Effector memory CD8-positive, alpha-beta T cell (primary cell): ENCODE measurements at regions not wholly inside any gene's neighbourhood (a gene's known extent, or its start where the extent isn't known, plus 50 kb on each side); places are given as distances from the start of the nearest gene placed in this dataset.

ENCODE experiments used
- ATAC-seq: fragments of 150-1000 bp; cut with Tn5 transposase; replicated peaks from 2 replicates; pipeline ENCODE4 v1.10.0; 2021; ENCODE audit warnings: mild to moderate bottlenecking, moderate library complexity
- DNase-seq, 3 experiments: peaks; one replicate each; pipeline ENCODE4 v3.0.0; 2021
- H3K27ac Mint-ChIP-seq, 2 donors: one replicate each; pipeline ENCODE4 v1.8.0; 2022; ENCODE audit warnings: mild to moderate bottlenecking in 2 of 2, mixed read lengths in 2 of 2, moderate library complexity in 2 of 2
- H3K27me3 Mint-ChIP-seq, 2 donors: one replicate each; pipeline ENCODE4 v1.8.0; 2022; ENCODE audit warnings: mixed read lengths in 2 of 2
- H3K36me3 Mint-ChIP-seq: one replicate; pipeline ENCODE4 v1.8.0; 2022; ENCODE audit warnings: mild to moderate bottlenecking, moderate library complexity, mixed read lengths; ENCODE audit not compliant: insufficient read depth
- H3K4me1 Mint-ChIP-seq, 2 donors: one replicate each; pipeline ENCODE4 v1.8.0; 2022; ENCODE audit warnings: low read depth in 2 of 2, mixed read lengths in 2 of 2
- H3K4me3 Mint-ChIP-seq, 2 donors: one replicate each; pipeline ENCODE4 v1.8.0; 2022; ENCODE audit warnings: mild to moderate bottlenecking in 2 of 2, mixed read lengths in 2 of 2, moderate library complexity in 2 of 2
- H3K9me3 Mint-ChIP-seq, 2 donors: one replicate each; pipeline ENCODE4 v1.8.0; 2022; ENCODE audit warnings: mixed read lengths in 2 of 2

DNA sequence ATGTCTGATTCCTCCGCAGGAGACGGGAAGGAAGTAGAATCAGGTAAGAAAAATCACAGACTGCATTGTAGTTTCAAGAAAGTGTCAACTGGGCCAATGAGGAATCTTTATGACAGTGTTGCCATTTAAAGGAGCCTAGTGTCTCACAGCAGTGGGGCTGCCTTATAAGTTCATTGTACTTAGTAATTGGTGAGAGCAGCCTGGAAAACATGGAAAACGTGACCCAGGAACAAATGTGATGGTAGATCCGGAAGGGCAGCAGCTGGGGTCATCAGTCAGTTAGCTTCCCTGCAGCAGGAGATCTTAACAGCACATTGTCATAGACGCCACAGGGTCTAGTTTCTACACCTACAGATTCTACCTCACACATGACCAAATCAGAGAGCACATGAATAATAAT lies 630.0 kb upstream of the LMO3 start:
- ATAC-seq = no peak
- Mint-ChIP-seq H3K4me3 (no peak overlapping the region), H3K27ac (no peak overlapping the region), H3K9me3 (peaks cover 6 to 24% of the 10 kb centered on the region in 2 donors), H3K36me3 (no peaks in the 10 kb centered on the region), H3K4me1 (no peaks in the 10 kb centered on the region), H3K27me3 (no peaks in the 10 kb centered on the region)
- DNase-seq = no peak

DNA sequence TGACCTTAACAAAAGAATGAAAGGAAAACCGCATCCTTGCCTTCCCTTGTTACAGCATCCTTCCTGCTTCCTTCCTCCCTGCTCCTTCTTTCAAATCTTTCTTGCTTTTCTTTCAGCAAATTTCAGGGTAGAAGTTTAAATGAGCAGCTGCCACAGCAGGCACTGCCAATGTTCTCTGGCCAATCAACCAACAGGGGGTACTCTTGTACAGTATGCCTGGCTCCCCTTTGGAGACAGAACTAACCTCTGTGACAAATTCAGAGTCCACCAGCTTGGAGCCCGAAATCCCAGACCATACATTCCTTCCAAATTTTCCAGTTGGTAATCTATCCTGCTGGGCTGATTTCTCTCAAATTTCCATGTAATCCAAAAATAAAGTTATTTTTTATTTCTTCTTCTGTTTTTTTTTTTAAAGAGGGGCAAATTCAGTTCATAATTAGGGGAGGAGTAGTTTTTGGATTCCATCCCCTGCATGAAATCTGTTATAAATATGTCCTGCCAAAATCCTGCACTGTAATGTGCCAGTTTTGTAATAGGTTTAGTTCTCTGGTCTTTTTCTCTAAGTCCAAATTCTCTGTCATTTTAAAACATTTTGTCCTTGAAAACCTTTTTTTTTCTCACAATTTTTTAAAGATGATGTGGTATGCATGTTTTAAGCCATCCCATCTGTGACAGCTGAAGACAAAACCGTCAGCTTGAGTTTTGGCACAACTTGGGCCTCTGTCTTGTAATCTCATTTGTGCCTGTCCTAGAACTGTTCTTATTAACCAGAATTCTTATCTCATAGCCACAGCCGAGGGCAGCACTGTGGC lies 610.0 kb upstream of the LMO3 start:
- H3K27ac Mint-ChIP-seq = no peak overlapping the region

GRCh38 chr12:17214929-17215328 lies 609.0 kb upstream of the LMO3 start:
- Mint-ChIP-seq H3K4me1 (no peaks in the 10 kb centered on the region), H3K4me3 (no peak overlapping the region), H3K27ac (no peak overlapping the region), H3K36me3 (no peaks in the 10 kb centered on the region), H3K9me3 (peaks cover 0 to 2% of the 10 kb centered on the region in 2 donors), H3K27me3 (no peaks in the 10 kb centered on the region)
- ATAC-seq = no peak
- DNase-seq = no peak

More for the DNA sequence above, 610.0 kb upstream of the LMO3 start:
- Mint-ChIP-seq H3K27me3 (no peaks in the 10 kb centered on the region), H3K9me3 (no peaks in the 10 kb centered on the region), H3K4me1 (no peaks in the 10 kb centered on the region), H3K4me3 (no peak overlapping the region), H3K36me3 (no peaks in the 10 kb centered on the region)
- no peak for ATAC-seq
- DNase-seq = no peak

- Mint-ChIP-seq H3K27ac (no peak overlapping the region), H3K27me3 (no peaks in the 10 kb centered on the region), H3K36me3 (no peaks in the 10 kb centered on the region), H3K4me3 (no peak overlapping the region), H3K4me1 (no peaks in the 10 kb centered on the region), H3K9me3 (peaks cover 5 to 7% of the 10 kb centered on the region in 2 donors)
- DNase-seq (no peak), ATAC-seq (no peak)
These were observed 600.6 kb upstream of the LMO3 start for GRCh38 chr12:17206553-17206952.

DNA sequence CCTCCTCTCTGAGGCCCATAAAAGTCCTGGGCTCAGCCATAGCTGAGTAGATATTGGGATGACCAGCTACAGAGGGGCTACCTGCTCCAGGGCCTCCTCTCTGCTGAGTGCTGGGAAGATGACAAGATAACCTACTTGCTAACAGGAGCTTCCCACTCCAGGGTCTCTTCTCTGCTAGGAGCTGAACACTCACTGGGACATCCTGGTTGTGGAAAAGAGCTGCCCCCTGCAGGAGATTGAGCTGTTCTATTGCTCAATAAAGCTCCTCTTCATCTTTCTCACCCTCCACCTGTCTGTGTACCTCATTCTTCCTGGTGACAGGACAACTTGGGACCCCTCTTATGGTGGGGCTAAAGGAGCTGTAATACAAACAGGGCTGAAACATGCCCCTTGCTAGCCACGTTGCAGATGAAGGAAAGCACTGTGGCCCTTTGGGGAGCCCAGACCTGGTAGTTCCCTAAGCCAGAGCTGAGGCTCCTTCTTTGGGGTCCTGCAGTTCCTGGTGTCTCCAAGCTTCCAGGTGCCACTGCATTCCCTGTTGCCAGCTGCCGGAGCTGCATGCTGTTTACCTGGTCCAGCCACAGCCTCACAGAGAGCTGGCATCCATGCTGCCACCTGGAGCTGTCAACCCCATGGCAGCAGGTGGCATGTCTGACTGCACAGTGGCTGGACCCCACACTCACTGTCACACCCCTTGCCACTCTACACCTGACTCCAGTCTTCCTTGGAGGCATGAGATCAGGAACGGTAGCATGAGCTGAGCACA lies 598.5 kb upstream of the LMO3 start:
- Mint-ChIP-seq H3K36me3 (no peaks in the 10 kb centered on the region), H3K9me3 (peaks cover 2 to 7% of the 10 kb centered on the region in 2 donors), H3K4me1 (no peaks in the 10 kb centered on the region), H3K27ac (no peak overlapping the region), H3K4me3 (no peak overlapping the region), H3K27me3 (no peaks in the 10 kb centered on the region)
- DNase-seq (no peak), ATAC-seq (no peak)

GRCh38 chr12:17203497-17203896 lies 597.5 kb upstream of the LMO3 start:
- peaks cover 2 to 7% of the 10 kb centered on the region in 2 donors for H3K9me3 Mint-ChIP-seq
- H3K4me1 Mint-ChIP-seq = no peaks in the 10 kb centered on the region
- no peak for DNase-seq
- no peak overlapping the region for H3K27ac Mint-ChIP-seq
- H3K27me3 Mint-ChIP-seq = no peaks in the 10 kb centered on the region
- no peak overlapping the region for H3K4me3 Mint-ChIP-seq
- no peak for ATAC-seq
- no peaks in the 10 kb centered on the region for H3K36me3 Mint-ChIP-seq

- DNase-seq = no peak
- Mint-ChIP-seq H3K9me3 (peaks cover 0 to 5% of the 10 kb centered on the region in 2 donors), H3K36me3 (no peaks in the 10 kb centered on the region), H3K27ac (no peak overlapping the region), H3K4me3 (no peak overlapping the region), H3K27me3 (no peaks in the 10 kb centered on the region), H3K4me1 (no peaks in the 10 kb centered on the region)
- no peak for ATAC-seq
These were observed 592.0 kb upstream of the LMO3 start for GRCh38 chr12:17197971-17198370.

- H3K9me3 Mint-ChIP-seq = peaks cover 0 to 6% of the 10 kb centered on the region in 2 donors
- no peaks in the 10 kb centered on the region for H3K4me1 Mint-ChIP-seq
These were observed 586.8 kb upstream of the LMO3 start for GRCh38 chr12:17192721-17193120.

DNA sequence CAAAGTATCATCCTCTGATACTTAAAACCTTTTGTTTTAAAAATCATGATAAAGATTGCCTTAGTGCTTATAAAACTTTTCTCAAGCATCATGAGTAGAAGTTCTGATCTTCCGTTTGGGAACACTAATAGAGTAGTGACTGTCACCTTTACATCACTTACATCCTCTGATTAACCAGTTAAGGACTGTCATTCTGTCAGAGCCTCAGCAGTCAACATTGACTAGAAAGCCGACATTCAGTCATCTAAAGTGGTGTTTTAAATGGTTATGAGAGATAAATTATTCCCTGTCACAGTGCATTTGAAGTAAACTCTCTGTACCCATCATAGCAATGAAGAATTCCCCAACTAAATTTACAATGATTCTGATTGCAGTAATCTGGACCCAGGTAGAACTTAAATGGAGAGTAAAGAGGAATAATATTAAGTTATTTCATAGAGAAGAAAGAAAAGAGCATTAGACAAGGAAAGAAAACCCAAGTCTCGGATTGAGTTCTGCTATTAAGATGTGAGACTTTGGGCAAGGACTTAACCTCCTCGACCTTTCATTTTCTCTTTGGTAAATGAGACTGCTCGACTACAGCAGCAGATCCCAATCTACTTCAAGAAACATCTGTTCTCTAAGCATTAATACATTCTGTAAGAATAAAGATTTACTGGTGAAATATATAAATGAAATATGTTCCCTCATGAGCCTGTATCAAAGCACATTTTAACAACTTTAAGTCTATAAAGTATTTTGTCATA lies 563.9 kb upstream of the LMO3 start:
- Mint-ChIP-seq H3K4me3 (no peak overlapping the region), H3K9me3 (peaks cover 0 to 5% of the 10 kb centered on the region in 2 donors), H3K27me3 (no peaks in the 10 kb centered on the region), H3K27ac (no peak overlapping the region), H3K36me3 (no peaks in the 10 kb centered on the region), H3K4me1 (no peaks in the 10 kb centered on the region)
- no peak for ATAC-seq
- no peak for DNase-seq

More at GRCh38 chr12:17192721-17193120, 586.8 kb upstream of the LMO3 start:
- H3K36me3 Mint-ChIP-seq = no peaks in the 10 kb centered on the region
- ATAC-seq = no peak
- H3K27me3 Mint-ChIP-seq = no peaks in the 10 kb centered on the region
- DNase-seq = no peak
- H3K4me3 Mint-ChIP-seq = no peak overlapping the region
- no peak overlapping the region for H3K27ac Mint-ChIP-seq

GRCh38 chr12:17159506-17160300 lies 553.7 kb upstream of the LMO3 start:
- Mint-ChIP-seq H3K9me3 (peaks cover 6 to 19% of the 10 kb centered on the region in 2 donors), H3K27ac (no peak overlapping the region), H3K36me3 (no peaks in the 10 kb centered on the region), H3K27me3 (no peaks in the 10 kb centered on the region), H3K4me3 (no peak overlapping the region), H3K4me1 (no peaks in the 10 kb centered on the region)
- no peak for ATAC-seq
- DNase-seq = no peak

DNA sequence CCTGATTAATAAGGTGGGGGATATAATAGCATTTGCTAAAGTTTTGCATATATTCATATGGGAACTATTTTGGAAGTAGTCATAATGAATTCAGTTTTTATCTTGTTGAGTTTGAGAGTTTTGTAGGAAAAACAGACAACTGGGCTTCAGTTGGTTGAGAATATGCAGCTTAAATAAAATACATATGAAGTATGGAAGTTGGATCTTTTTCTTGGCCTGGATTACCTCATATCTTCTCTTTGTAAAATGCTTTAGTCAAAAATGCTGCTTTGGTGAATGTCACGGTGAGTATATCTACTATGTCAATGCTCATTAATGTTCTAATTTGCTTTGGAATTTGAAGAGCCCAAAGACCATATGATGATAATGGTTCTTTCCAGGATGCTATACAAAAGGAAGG lies 552.2 kb upstream of the LMO3 start:
- Mint-ChIP-seq H3K9me3 (peaks cover 8 to 22% of the 10 kb centered on the region in 2 donors), H3K36me3 (no peaks in the 10 kb centered on the region), H3K4me3 (no peak overlapping the region), H3K27me3 (no peaks in the 10 kb centered on the region), H3K27ac (no peak overlapping the region), H3K4me1 (no peaks in the 10 kb centered on the region)
- DNase-seq = no peak
- no peak for ATAC-seq

GRCh38 chr12:17151917-17152316 lies 546.0 kb upstream of the LMO3 start:
- Mint-ChIP-seq H3K36me3 (no peaks in the 10 kb centered on the region), H3K4me3 (no peak overlapping the region), H3K9me3 (peaks cover 12 to 38% of the 10 kb centered on the region in 2 donors), H3K27me3 (no peaks in the 10 kb centered on the region), H3K4me1 (no peaks in the 10 kb centered on the region), H3K27ac (no peak overlapping the region)
- ATAC-seq = no peak
- no peak for DNase-seq

DNA sequence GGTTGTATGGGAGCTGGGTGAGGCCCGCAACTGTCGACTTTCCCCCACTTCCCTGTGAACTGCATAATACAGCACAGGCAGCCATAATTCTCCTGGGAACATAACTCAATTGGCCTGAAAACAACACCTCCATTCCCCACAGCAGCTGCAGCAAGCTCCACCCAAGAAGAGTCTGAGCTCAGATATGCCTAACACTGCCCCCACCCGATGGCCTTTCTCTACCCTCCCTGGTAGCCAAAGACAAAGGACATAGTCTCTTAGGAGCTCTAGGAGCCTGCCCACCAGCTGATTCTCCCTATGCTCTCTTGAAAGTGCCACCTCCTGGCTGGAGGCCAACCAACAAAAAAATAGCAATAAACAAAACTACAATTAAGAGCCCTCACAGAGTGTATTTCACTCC lies 542.7 kb upstream of the LMO3 start:
- Mint-ChIP-seq H3K27ac (no peak overlapping the region), H3K27me3 (no peaks in the 10 kb centered on the region), H3K9me3 (peaks cover 8 to 16% of the 10 kb centered on the region in 2 donors), H3K36me3 (no peaks in the 10 kb centered on the region), H3K4me3 (no peak overlapping the region), H3K4me1 (no peaks in the 10 kb centered on the region)
- DNase-seq (no peak), ATAC-seq (no peak)
